ENCODE measurements at regions not wholly inside any gene's neighbourhood (a gene's known extent, or its start where the extent isn't known, plus 50 kb on each side); places are given as distances from the start of the nearest gene placed in this dataset.

DNA sequence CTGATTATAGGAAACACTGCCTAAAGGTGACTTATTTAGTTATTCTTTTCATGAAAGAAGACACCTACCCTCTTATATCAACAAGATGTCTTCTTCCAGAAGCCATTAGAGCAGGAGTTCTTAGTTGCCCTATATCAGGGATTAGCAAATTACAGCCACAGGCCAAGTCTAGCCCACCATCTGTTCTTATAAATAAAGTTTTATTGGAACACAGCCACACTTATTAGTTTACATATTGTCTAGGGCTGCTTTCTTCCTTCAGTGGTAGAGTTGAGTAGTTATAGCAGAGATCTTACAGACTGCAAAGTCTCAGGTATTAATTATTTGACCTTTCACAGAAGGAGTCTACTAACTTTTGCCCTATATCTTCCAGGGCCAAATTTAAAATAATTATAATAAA lies 157.2 kb upstream of the NOCT start:
- no peak for DNase-seq (ENCODE audit: low read depth, low spot score)

DNA sequence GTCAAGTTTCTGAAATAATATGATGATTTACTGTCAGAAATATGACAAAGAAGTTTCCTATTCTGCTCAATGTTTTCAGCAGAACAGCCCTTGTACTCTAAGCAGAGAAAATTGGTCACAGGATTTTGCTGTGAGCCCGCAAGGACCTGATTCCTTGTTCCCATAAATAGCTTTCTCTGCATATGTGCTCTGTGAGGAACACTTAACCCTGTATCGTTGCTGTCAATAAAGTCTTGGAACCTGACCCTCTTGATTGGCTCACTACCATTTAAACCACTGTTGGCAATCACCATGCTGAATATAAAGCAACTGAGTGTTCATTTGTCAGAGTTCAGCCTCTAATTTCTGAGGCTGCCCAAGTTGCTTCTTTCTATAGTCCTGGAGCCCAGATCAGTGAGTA lies 158.2 kb upstream of the NOCT start:
- DNase-seq (ENCODE audit: low read depth, low spot score) = no peak

DNA sequence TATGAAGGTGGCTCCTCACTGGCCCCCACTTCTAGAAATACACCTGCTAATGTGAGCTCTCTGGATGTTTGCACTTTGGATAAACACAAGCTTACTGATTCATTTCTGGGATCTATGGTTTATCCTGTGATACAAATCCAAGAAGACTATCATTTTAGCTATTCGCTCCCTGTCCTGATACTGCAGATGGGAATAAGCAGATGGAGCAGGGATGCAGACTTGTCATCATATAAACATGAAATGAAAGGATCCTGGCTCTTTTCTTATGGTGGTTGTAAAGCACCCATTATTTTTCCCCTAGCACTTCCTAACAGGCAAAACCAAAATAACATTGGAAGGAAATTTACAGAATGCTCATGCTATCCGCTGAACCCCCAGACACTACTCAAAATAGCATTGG lies 162.9 kb upstream of the NOCT start:
- no peak for DNase-seq (ENCODE audit: low read depth, low spot score)

- DNase-seq (ENCODE audit: low read depth, low spot score) = no peak
These were observed 163.9 kb upstream of the NOCT start for GRCh38 chr4:138851391-138852335.

DNA sequence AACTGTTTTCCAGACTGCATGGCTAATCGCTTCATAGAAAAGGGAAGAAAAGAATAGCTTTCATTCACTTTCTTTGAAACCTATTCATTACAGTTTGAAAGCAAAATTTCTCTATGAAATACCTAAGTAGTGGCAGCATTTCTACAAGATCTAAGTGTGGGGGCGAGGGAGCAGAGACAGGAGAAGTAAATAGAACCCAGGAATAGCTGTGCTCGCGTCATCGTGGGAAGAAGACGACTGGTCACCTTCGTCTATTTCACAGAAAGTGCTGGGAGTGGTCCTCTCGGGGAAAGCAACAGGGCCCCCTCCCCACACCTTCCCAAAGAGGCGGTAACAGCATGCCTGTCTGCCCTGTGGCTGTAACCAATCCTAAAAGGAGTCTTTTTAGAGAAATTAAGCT lies 169.9 kb upstream of the NOCT start:
- no peak for DNase-seq (ENCODE audit: low read depth, low spot score)

GRCh38 chr4:138845054-138845453 lies 170.5 kb upstream of the NOCT start:
- no peak for DNase-seq (ENCODE audit: low read depth, low spot score)

GRCh38 chr4:138843616-138844015 lies 172.0 kb upstream of the NOCT start:
- DNase-seq (ENCODE audit: low read depth, low spot score) = no peak

GRCh38 chr4:138841343-138841742 lies 174.2 kb upstream of the NOCT start:
- no peak for DNase-seq (ENCODE audit: low read depth, low spot score)

GRCh38 chr4:138838251-138838650 lies 177.3 kb upstream of the NOCT start:
- DNase-seq (ENCODE audit: low read depth, low spot score) = no peak

DNA sequence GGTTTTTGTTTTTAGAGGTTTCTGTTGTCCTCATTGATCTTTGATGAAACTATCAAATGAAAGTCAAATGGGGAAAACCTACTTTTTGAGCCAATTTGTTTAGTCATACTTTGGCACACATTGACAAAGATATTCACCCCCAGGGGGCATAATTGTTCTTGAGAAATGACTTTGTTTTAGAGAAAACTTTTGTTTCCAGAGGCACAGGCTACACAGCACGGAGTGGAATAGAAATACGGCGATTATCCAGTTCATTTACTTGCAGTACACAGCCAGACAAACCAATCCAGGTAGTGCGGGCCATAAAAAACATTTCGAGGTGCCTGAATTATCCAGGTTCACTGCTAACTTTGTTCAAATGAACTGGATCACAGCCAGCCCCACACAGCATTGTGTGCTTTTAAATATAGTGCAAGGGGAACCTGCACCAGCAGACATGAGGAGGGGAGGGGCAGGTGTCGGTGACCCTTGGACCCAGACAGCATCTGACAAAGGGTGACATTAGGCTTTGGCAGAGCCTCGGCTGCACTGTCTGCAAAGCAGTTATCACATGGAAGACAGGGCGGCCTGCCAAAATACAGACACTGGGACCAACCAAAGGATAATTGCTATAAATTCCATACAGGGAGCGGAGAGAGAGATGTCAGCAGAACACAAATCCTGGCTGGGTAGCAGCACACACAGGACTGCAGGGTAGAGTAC lies 179.6 kb upstream of the NOCT start:
- no peak for DNase-seq (ENCODE audit: low read depth, low spot score)

DNA sequence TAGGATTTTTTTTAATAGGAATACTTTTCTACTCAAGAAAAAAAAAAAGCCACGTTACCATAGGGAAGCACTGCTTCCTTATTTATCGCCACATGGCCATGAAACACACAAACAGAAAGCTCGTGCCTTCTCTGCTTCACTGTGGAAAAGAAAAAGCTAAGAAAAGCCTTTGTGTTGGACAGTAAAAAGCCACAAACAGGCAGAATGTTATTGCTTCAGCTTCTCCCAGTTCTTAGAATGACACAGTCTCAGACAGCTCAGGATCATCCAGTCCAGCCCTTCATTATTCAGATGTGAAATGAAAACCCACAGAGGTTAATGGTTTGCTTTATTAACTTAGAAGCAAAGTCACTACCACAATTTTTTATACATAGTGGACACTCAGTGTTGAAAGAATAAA lies 181.6 kb upstream of the NOCT start:
- no peak for DNase-seq (ENCODE audit: low read depth, low spot score)

DNA sequence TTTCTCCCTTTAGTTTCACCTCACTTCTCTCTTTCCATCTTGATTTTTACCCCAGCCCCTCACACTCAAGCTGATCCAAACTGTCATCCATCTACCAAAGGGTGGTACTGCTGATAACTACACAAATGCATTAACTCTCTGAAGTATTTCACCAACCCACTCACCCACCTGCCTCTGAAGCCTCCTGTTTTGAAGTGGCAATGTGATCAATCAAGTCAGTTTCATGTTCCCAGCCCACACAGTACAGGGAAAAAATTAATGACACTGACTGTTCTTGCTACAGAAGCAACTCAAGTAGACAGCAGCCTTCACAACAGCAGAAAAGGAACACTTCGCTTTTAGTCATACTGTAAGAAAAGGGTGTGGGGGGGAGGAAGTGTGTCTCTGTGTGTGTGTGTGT lies 183.0 kb upstream of the NOCT start:
- no peak for DNase-seq (ENCODE audit: low read depth, low spot score)

- no peak for DNase-seq (ENCODE audit: low read depth, low spot score)
These were observed 183.6 kb upstream of the NOCT start for GRCh38 chr4:138831948-138832347.

DNA sequence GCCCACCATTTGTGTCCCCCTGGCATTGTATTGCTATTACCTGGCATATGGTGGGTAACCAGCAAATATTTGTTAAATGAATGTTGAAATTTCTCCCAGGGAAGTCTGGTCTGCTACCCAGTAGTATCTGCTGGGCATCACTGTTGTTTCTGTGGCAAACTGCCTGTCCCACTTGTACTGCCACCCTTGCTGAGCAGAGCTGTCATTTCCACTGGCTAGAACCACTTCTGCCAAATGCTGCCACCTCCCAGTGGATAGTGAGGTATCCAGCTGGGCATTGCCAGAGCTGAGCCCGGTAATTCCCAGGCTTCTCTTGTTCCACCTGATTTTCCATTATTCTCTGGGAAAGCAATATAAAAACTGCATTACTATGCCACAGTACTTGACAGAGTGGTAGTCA lies 186.7 kb upstream of the NOCT start:
- no peak for DNase-seq (ENCODE audit: low read depth, low spot score)

GRCh38 chr4:138826754-138827153 lies 188.8 kb upstream of the NOCT start:
- no peak for DNase-seq (ENCODE audit: low read depth, low spot score)

GRCh38 chr4:138826322-138826721 lies 189.3 kb upstream of the NOCT start:
- DNase-seq (ENCODE audit: low read depth, low spot score) = no peak

GRCh38 chr4:138821331-138821730 lies 194.2 kb upstream of the NOCT start:
- no peak for DNase-seq (ENCODE audit: low read depth, low spot score)

- DNase-seq (ENCODE audit: low read depth, low spot score) = no peak
These were observed 198.7 kb upstream of the NOCT start for GRCh38 chr4:138816875-138817274.

DNA sequence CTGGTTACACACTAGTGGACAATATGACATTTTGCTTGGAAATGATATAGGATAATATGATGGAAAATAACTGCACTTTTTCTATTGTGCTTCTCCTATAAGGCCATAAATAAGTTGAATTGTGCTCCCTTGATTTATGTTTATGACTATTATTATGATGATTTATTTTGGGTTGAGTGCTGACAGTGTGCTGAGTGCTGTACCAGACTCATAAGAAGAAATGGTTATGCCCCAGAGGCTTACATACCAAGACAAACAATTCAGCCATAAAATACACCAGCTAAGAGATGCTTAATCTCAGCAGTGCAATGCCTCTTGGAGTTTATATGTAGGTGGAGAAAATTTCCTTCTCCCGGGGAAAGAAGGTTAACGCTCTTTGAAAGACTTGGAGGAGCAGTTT lies 199.8 kb upstream of the NOCT start:
- DNase-seq (ENCODE audit: low read depth, low spot score) = no peak

- no peak for DNase-seq (ENCODE audit: low read depth, low spot score)
These were observed 209.8 kb upstream of the NOCT start for GRCh38 chr4:138805736-138806135.

- DNase-seq (ENCODE audit: low read depth, low spot score) = no peak
These were observed 210.9 kb upstream of the NOCT start for GRCh38 chr4:138804711-138805110.

DNA sequence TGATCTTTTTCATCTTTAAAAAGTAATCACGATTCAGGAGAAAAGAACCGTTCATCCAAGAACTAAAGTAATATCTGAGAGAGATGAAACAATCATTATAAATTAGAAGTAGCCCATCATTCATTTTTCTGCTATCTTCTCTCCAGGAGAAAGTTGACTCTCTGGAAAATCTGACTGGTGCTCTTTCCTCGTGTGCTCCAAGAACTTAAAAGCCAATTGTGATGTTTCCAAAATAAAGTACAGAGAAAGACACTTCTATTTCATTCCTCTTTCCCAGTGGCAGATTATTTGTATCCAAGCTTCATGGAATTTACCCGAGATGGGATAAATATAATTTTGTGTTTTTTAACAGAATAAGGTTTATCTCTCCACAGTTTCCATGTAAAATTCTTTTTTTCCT lies 212.5 kb upstream of the NOCT start:
- DNase-seq (ENCODE audit: low read depth, low spot score) = no peak

DNA sequence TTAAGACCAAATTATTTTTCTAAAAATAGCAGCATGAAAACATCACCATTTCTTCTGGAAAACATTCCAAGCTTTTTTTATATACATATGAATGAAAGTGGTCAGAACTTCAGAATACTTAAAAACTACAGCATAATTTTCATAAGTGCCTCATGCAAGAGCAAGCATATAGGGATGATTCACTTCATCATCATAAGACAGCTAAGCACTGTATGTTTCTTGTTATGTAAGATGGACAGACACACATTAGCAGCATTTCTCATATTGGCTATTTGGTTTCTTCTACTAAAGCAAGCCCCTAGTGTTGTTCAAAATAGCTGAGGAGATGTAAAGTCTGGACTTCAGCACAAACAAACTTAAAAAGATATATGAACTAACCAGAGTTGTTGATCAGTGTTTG lies 213.1 kb upstream of the NOCT start:
- DNase-seq (ENCODE audit: low read depth, low spot score) = no peak
